ENCODE measurements at regions not wholly inside any gene's neighbourhood (a gene's known extent, or its start where the extent isn't known, plus 50 kb on each side); places are given as distances from the start of the nearest gene placed in this dataset.
"Not testable (repeated sequence)": the region's sequence is repeated elsewhere in the genome, so short reads cannot be mapped to it uniquely, and the experiment has no call there.

- no peaks in the 10 kb centered on the region for H3K9me3 ChIP-seq (ENCODE audit: control insufficient read depth in 2 of 2, low read length in 2 of 2)
- peak overlapping the region; percentile 0 to 14 for H3K4me3 ChIP-seq (ENCODE audit: low read length in 2 of 2)
- H3K36me3 ChIP-seq (ENCODE audit: control insufficient read depth in 2 of 2, insufficient read depth in 2 of 2, low read length in 2 of 2), result no peaks in the 10 kb centered on the region
- H3K9ac ChIP-seq (ENCODE audit: low read depth in 1 of 2, low read length in 2 of 2), result no peak overlapping the region
- H3K4me1 ChIP-seq (ENCODE audit: control insufficient read depth in 2 of 2, insufficient read depth in 2 of 2, low read length in 2 of 2), result peaks cover 0 to 2% of the 10 kb centered on the region in 2 donors
- H3K27me3 ChIP-seq (ENCODE audit: control insufficient read depth in 2 of 2, insufficient read depth in 2 of 2, low read length in 2 of 2), result no peaks in the 10 kb centered on the region
- no peak overlapping the region for H3K27ac ChIP-seq (ENCODE audit: low read depth in 2 of 2, low read length in 2 of 2)
Observed at GRCh38 chr22:40094485-40094884, 83.2 kb upstream of the TNRC6B start.

DNA sequence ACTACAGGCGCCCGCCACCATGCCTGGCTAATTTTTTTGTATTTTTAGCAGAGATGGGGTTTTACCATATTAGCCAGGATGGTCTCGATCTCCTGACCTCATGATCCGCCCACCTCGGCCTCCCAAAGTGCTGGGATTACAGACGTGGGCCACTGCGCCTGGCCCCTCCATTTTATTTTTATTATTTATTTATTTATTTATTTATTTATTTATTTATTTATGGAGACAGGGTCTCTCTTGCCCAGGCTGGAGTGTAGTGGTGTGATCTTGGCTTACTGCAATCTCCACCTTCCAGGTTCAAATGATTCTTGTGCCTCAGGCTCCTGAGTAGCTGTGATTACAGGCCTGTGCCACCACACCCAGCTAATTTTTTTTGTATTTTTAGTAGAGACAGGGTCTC lies 77.8 kb upstream of the TNRC6B start:
- not testable (repeated sequence) for H3K27me3 ChIP-seq (ENCODE audit: control insufficient read depth in 2 of 2, insufficient read depth in 2 of 2, low read length in 2 of 2); H3K4me1 ChIP-seq (ENCODE audit: control insufficient read depth in 2 of 2, insufficient read depth in 2 of 2, low read length in 2 of 2); H3K27ac ChIP-seq (ENCODE audit: low read depth in 2 of 2, low read length in 2 of 2); H3K36me3 ChIP-seq (ENCODE audit: control insufficient read depth in 2 of 2, insufficient read depth in 2 of 2, low read length in 2 of 2); H3K4me3 ChIP-seq (ENCODE audit: low read length in 2 of 2); H3K9me3 ChIP-seq (ENCODE audit: control insufficient read depth in 2 of 2, low read length in 2 of 2); H3K9ac ChIP-seq (ENCODE audit: low read depth in 1 of 2, low read length in 2 of 2)

DNA sequence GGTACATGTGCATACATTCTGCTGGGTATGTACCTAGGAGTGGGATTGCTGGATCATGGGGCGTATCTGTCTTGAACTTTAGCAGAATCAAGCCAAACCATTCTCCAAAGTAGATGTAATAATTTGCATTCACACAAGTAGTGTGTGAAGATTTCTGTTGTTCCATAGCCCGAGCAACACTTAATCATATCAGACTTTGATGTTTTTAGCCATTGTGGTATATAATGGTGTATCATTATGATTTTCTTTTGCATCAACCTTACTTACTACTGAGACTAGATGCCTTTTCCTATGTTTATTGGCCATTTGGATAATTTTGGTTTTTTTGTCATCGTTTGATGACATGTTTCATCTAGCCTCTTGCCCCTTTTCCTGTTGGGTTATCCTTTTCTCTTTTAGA lies 72.0 kb upstream of the TNRC6B start:
- H3K9ac ChIP-seq (ENCODE audit: low read depth in 1 of 2, low read length in 2 of 2), result no peak overlapping the region
- no peak overlapping the region for H3K4me3 ChIP-seq (ENCODE audit: low read length in 2 of 2)
- no peak overlapping the region for H3K27ac ChIP-seq (ENCODE audit: low read depth in 2 of 2, low read length in 2 of 2)
- no peaks in the 10 kb centered on the region for H3K27me3 ChIP-seq (ENCODE audit: control insufficient read depth in 2 of 2, insufficient read depth in 2 of 2, low read length in 2 of 2)
- peaks cover 3 to 6% of the 10 kb centered on the region in 2 donors for H3K4me1 ChIP-seq (ENCODE audit: control insufficient read depth in 2 of 2, insufficient read depth in 2 of 2, low read length in 2 of 2)
- no peaks in the 10 kb centered on the region for H3K36me3 ChIP-seq (ENCODE audit: control insufficient read depth in 2 of 2, insufficient read depth in 2 of 2, low read length in 2 of 2)
- no peaks in the 10 kb centered on the region for H3K9me3 ChIP-seq (ENCODE audit: control insufficient read depth in 2 of 2, low read length in 2 of 2)

GRCh38 chr22:40107244-40107643 lies 70.5 kb upstream of the TNRC6B start:
- H3K4me1 ChIP-seq (ENCODE audit: control insufficient read depth in 2 of 2, insufficient read depth in 2 of 2, low read length in 2 of 2), result peaks cover 3 to 9% of the 10 kb centered on the region in 2 donors
- no peak overlapping the region for H3K27ac ChIP-seq (ENCODE audit: low read depth in 2 of 2, low read length in 2 of 2)
- H3K36me3 ChIP-seq (ENCODE audit: control insufficient read depth in 2 of 2, insufficient read depth in 2 of 2, low read length in 2 of 2), result no peaks in the 10 kb centered on the region
- H3K4me3 ChIP-seq (ENCODE audit: low read length in 2 of 2), result peak overlapping the region in 1 of 2 donors; percentile 61
- H3K9ac ChIP-seq (ENCODE audit: low read depth in 1 of 2, low read length in 2 of 2), result peak overlapping the region in 1 of 2 donors; percentile 24
- H3K27me3 ChIP-seq (ENCODE audit: control insufficient read depth in 2 of 2, insufficient read depth in 2 of 2, low read length in 2 of 2), result no peaks in the 10 kb centered on the region
- no peaks in the 10 kb centered on the region for H3K9me3 ChIP-seq (ENCODE audit: control insufficient read depth in 2 of 2, low read length in 2 of 2)

DNA sequence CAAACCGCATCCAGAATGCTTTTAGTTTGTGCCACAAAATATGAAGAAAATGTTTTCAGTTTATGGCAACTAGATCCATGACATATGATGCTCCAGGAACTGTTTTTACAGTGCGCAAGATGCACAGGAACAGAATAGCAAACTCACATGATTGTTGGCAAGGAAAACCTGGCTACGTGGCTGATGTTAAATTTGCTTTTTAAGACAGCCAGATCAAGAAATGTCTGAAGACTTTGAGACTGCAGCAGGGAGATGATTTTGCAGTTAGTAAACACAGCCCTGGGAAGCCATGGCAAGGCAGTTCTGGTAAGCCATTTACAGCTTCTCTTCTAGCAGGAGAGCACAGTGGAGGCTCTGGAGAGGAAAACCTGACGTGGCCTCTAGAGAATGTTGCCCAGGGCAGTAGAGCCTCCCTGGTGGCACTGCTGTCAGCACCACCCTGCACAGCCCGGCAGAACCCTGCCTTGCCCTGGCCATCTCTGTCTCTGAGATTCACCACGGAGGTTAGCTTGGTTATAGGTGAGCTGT lies 69.8 kb upstream of the TNRC6B start:
- Histone ChIP-seq H3K4me3 (ENCODE audit: low read length in 2 of 2) (peak overlapping the region in 1 of 2 donors; percentile 61), H3K4me1 (ENCODE audit: control insufficient read depth in 2 of 2, insufficient read depth in 2 of 2, low read length in 2 of 2) (peaks cover 3 to 9% of the 10 kb centered on the region in 2 donors), H3K36me3 (ENCODE audit: control insufficient read depth in 2 of 2, insufficient read depth in 2 of 2, low read length in 2 of 2) (no peaks in the 10 kb centered on the region), H3K27me3 (ENCODE audit: control insufficient read depth in 2 of 2, insufficient read depth in 2 of 2, low read length in 2 of 2) (no peaks in the 10 kb centered on the region), H3K9me3 (ENCODE audit: control insufficient read depth in 2 of 2, low read length in 2 of 2) (no peaks in the 10 kb centered on the region), H3K27ac (ENCODE audit: low read depth in 2 of 2, low read length in 2 of 2) (no peak overlapping the region), H3K9ac (ENCODE audit: low read depth in 1 of 2, low read length in 2 of 2) (no peak overlapping the region)

DNA sequence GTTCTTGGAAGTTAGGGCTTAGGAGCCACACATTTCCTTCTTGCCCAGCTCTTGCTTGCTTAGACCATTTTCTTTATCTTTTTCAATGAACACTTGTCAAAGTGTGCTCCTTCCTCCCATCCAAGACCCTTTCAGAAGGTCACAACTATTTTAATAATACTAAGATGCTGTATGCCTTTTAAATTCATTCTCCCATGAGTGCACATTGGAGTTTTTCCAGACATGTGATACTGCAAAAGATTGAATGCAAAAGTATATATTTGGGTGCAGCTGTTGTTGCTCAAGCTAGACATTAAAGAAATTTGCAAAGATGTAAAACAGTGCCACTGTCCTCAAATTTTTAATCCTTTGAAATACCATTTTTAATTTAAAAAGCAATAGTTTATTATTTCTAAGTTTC lies 69.3 kb upstream of the TNRC6B start:
- H3K36me3 ChIP-seq (ENCODE audit: control insufficient read depth in 2 of 2, insufficient read depth in 2 of 2, low read length in 2 of 2), result no peaks in the 10 kb centered on the region
- H3K27me3 ChIP-seq (ENCODE audit: control insufficient read depth in 2 of 2, insufficient read depth in 2 of 2, low read length in 2 of 2), result no peaks in the 10 kb centered on the region
- H3K9ac ChIP-seq (ENCODE audit: low read depth in 1 of 2, low read length in 2 of 2), result no peak overlapping the region
- no peak overlapping the region for H3K27ac ChIP-seq (ENCODE audit: low read depth in 2 of 2, low read length in 2 of 2)
- no peaks in the 10 kb centered on the region for H3K9me3 ChIP-seq (ENCODE audit: control insufficient read depth in 2 of 2, low read length in 2 of 2)
- H3K4me3 ChIP-seq (ENCODE audit: low read length in 2 of 2), result peak overlapping the region in 1 of 2 donors; percentile 61
- H3K4me1 ChIP-seq (ENCODE audit: control insufficient read depth in 2 of 2, insufficient read depth in 2 of 2, low read length in 2 of 2), result peaks cover 3 to 9% of the 10 kb centered on the region in 2 donors

- not testable (repeated sequence) for H3K36me3 ChIP-seq (ENCODE audit: control insufficient read depth in 2 of 2, insufficient read depth in 2 of 2, low read length in 2 of 2); H3K9me3 ChIP-seq (ENCODE audit: control insufficient read depth in 2 of 2, low read length in 2 of 2); H3K27me3 ChIP-seq (ENCODE audit: control insufficient read depth in 2 of 2, insufficient read depth in 2 of 2, low read length in 2 of 2); H3K4me3 ChIP-seq (ENCODE audit: low read length in 2 of 2); H3K27ac ChIP-seq (ENCODE audit: low read depth in 2 of 2, low read length in 2 of 2); H3K9ac ChIP-seq (ENCODE audit: low read depth in 1 of 2, low read length in 2 of 2); H3K4me1 ChIP-seq (ENCODE audit: control insufficient read depth in 2 of 2, insufficient read depth in 2 of 2, low read length in 2 of 2)
Observed at GRCh38 chr22:40108926-40109325, 68.8 kb upstream of the TNRC6B start.

GRCh38 chr22:40111451-40111850 lies 66.3 kb upstream of the TNRC6B start:
- Histone ChIP-seq H3K9me3 (ENCODE audit: control insufficient read depth in 2 of 2, low read length in 2 of 2) (no peaks in the 10 kb centered on the region), H3K4me1 (ENCODE audit: control insufficient read depth in 2 of 2, insufficient read depth in 2 of 2, low read length in 2 of 2) (peaks cover 3 to 9% of the 10 kb centered on the region in 2 donors), H3K27ac (ENCODE audit: low read depth in 2 of 2, low read length in 2 of 2) (no peak overlapping the region), H3K9ac (ENCODE audit: low read depth in 1 of 2, low read length in 2 of 2) (no peak overlapping the region), H3K27me3 (ENCODE audit: control insufficient read depth in 2 of 2, insufficient read depth in 2 of 2, low read length in 2 of 2) (no peaks in the 10 kb centered on the region), H3K36me3 (ENCODE audit: control insufficient read depth in 2 of 2, insufficient read depth in 2 of 2, low read length in 2 of 2) (no peaks in the 10 kb centered on the region), H3K4me3 (ENCODE audit: low read length in 2 of 2) (no peak overlapping the region)

GRCh38 chr22:40112595-40112994 lies 65.1 kb upstream of the TNRC6B start:
- no peak overlapping the region for H3K9ac ChIP-seq (ENCODE audit: low read depth in 1 of 2, low read length in 2 of 2)
- no peaks in the 10 kb centered on the region for H3K9me3 ChIP-seq (ENCODE audit: control insufficient read depth in 2 of 2, low read length in 2 of 2)
- no peak overlapping the region for H3K4me3 ChIP-seq (ENCODE audit: low read length in 2 of 2)
- H3K4me1 ChIP-seq (ENCODE audit: control insufficient read depth in 2 of 2, insufficient read depth in 2 of 2, low read length in 2 of 2), result peaks cover 3 to 9% of the 10 kb centered on the region in 2 donors
- no peaks in the 10 kb centered on the region for H3K36me3 ChIP-seq (ENCODE audit: control insufficient read depth in 2 of 2, insufficient read depth in 2 of 2, low read length in 2 of 2)
- no peak overlapping the region for H3K27ac ChIP-seq (ENCODE audit: low read depth in 2 of 2, low read length in 2 of 2)
- no peaks in the 10 kb centered on the region for H3K27me3 ChIP-seq (ENCODE audit: control insufficient read depth in 2 of 2, insufficient read depth in 2 of 2, low read length in 2 of 2)

DNA sequence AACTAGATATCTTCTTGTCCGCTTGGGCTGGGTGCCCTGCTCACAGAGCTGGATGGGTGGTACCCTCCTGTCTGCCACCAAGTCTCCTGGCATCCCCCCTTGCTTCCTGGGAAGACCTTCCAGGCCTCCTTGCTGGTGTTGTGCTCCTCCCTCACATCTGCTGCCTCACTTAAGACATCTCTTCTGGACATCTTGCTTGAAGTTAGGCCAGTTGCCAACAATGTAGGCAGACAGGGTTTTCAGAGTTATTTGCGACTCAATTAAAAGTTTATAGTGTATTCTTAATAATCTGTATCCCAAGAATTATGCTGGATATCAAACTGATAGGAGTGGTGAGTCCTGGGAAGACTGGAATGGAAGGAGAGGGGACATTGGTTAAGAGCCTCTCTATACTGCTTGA lies 64.0 kb upstream of the TNRC6B start:
- no peak overlapping the region for H3K27ac ChIP-seq (ENCODE audit: low read depth in 2 of 2, low read length in 2 of 2)
- H3K4me1 ChIP-seq (ENCODE audit: control insufficient read depth in 2 of 2, insufficient read depth in 2 of 2, low read length in 2 of 2), result peaks cover 0 to 3% of the 10 kb centered on the region in 2 donors
- no peaks in the 10 kb centered on the region for H3K27me3 ChIP-seq (ENCODE audit: control insufficient read depth in 2 of 2, insufficient read depth in 2 of 2, low read length in 2 of 2)
- no peak overlapping the region for H3K9ac ChIP-seq (ENCODE audit: low read depth in 1 of 2, low read length in 2 of 2)
- H3K36me3 ChIP-seq (ENCODE audit: control insufficient read depth in 2 of 2, insufficient read depth in 2 of 2, low read length in 2 of 2), result peaks cover 0 to under 1% of the 10 kb centered on the region in 2 donors
- H3K4me3 ChIP-seq (ENCODE audit: low read length in 2 of 2), result no peak overlapping the region
- no peaks in the 10 kb centered on the region for H3K9me3 ChIP-seq (ENCODE audit: control insufficient read depth in 2 of 2, low read length in 2 of 2)

DNA sequence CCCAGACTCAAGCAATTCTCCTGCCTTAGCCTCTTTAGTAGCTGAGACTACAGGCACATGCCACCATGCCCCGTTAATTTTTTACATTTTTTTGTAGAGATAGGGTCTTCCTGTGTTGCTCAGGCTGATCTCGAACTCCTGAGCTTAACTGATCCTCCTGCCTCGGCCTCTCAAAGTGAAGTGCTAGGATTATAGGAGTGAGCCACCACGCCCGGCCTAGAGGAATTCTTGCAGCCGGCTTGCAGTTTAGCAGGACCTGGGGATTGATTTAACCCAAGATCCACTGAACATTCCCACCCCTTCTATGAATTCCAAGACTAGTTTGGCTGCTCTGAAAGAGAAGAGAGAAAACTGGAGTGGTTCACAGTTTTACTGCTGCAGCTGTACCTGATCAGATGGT lies 63.3 kb upstream of the TNRC6B start:
- Histone ChIP-seq H3K9ac (ENCODE audit: low read depth in 1 of 2, low read length in 2 of 2) (no peak overlapping the region), H3K27me3 (ENCODE audit: control insufficient read depth in 2 of 2, insufficient read depth in 2 of 2, low read length in 2 of 2) (no peaks in the 10 kb centered on the region), H3K4me1 (ENCODE audit: control insufficient read depth in 2 of 2, insufficient read depth in 2 of 2, low read length in 2 of 2) (peaks cover 0 to 3% of the 10 kb centered on the region in 2 donors), H3K27ac (ENCODE audit: low read depth in 2 of 2, low read length in 2 of 2) (no peak overlapping the region), H3K4me3 (ENCODE audit: low read length in 2 of 2) (no peak overlapping the region), H3K9me3 (ENCODE audit: control insufficient read depth in 2 of 2, low read length in 2 of 2) (no peaks in the 10 kb centered on the region), H3K36me3 (ENCODE audit: control insufficient read depth in 2 of 2, insufficient read depth in 2 of 2, low read length in 2 of 2) (peaks cover under 1 to 2% of the 10 kb centered on the region in 2 donors)

Data from mucosa of rectum (tissue), 2 donors.